ENCODE measurements at regions not wholly inside any gene's neighbourhood (a gene's known extent, or its start where the extent isn't known, plus 50 kb on each side); places are given as distances from the start of the nearest gene placed in this dataset.
"Not testable (repeated sequence)": the region's sequence is repeated elsewhere in the genome, so short reads cannot be mapped to it uniquely, and the experiment has no call there.

- Mint-ChIP-seq H3K36me3 (ENCODE audit: low read depth) (no peaks in the 10 kb centered on the region), H3K27ac (no peak overlapping the region), H3K9me3 (no peaks in the 10 kb centered on the region), H3K4me1 (ENCODE audit: low read depth) (no peaks in the 10 kb centered on the region), H3K27me3 (ENCODE audit: low read depth) (no peaks in the 10 kb centered on the region), H3K4me3 (no peak overlapping the region)
Measured at GRCh38 chr7:114364151-114364550, 50.5 kb upstream of the FOXP2 start.

DNA sequence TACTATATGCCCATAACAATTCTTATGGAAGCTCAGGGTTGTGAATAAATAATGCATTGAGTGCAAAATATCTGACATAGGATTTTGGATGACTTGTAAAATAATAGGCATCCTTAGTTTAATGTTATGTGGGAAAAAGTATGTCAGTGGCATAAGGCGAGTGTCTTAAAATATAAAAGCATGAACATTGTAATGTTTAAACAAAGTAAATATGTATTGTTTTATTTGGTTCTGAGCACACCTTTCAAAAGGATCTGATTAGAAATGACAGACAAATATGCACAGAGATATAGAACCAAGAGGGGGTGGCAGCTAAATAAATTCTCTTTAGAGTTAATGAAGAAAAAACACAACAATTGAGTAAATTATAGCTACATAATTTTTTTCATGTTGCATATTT lies 51.3 kb upstream of the FOXP2 start:
- H3K4me1 Mint-ChIP-seq (ENCODE audit: low read depth), result no peaks in the 10 kb centered on the region
- H3K27me3 Mint-ChIP-seq (ENCODE audit: low read depth), result no peaks in the 10 kb centered on the region
- no peak overlapping the region for H3K4me3 Mint-ChIP-seq
- H3K27ac Mint-ChIP-seq, result no peak overlapping the region
- H3K9me3 Mint-ChIP-seq, result no peaks in the 10 kb centered on the region
- no peaks in the 10 kb centered on the region for H3K36me3 Mint-ChIP-seq (ENCODE audit: low read depth)

DNA sequence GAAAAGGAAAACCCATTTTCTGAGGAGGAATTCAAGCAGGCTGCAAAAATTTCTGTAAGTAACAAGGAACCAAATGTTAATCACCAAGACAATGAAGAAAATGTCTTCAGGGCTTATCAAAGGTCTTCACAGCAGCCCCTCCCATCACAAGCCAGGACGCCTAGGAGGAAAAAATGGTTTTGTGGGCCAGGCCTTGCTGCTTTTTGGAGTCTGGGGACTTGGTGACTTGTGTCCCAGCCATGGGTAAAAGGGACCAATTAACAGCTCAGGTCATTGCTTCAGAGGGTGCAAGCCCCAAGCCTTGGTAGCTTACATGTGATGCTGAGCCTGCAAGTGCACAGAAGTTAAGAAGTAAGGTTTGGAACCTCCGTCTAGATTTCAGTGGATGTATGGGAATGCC lies 55.7 kb upstream of the FOXP2 start:
- Mint-ChIP-seq H3K4me3 (no peak overlapping the region), H3K9me3 (no peaks in the 10 kb centered on the region), H3K27me3 (ENCODE audit: low read depth) (no peaks in the 10 kb centered on the region), H3K36me3 (ENCODE audit: low read depth) (no peaks in the 10 kb centered on the region), H3K4me1 (ENCODE audit: low read depth) (no peaks in the 10 kb centered on the region), H3K27ac (no peak overlapping the region)

GRCh38 chr7:114356133-114356532 lies 58.5 kb upstream of the FOXP2 start:
- Mint-ChIP-seq H3K4me3 (no peak overlapping the region), H3K36me3 (ENCODE audit: low read depth) (no peaks in the 10 kb centered on the region), H3K4me1 (ENCODE audit: low read depth) (no peaks in the 10 kb centered on the region), H3K27ac (no peak overlapping the region), H3K27me3 (ENCODE audit: low read depth) (no peaks in the 10 kb centered on the region), H3K9me3 (no peaks in the 10 kb centered on the region)

DNA sequence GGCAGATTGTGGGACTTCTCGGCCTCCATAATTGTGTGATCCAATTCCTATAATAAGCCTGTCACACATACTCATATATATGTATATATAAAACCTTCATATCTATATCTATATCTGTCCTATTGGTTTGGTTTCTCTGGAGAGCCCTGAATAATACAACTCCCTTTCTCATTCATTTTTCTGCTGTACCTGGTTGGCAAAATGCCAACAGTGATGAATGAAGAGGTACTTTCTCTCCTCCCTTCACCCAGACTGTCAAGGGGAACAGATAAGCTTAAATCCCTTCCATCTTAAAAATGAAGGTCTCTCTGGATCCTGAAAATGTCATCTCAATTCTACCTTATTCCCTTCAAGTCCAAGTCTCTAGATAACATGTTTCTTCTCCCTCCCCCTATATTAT lies 60.3 kb upstream of the FOXP2 start:
- H3K36me3 Mint-ChIP-seq (ENCODE audit: low read depth), result no peaks in the 10 kb centered on the region
- H3K27ac Mint-ChIP-seq, result no peak overlapping the region
- no peaks in the 10 kb centered on the region for H3K4me1 Mint-ChIP-seq (ENCODE audit: low read depth)
- no peaks in the 10 kb centered on the region for H3K9me3 Mint-ChIP-seq
- no peak overlapping the region for H3K4me3 Mint-ChIP-seq
- H3K27me3 Mint-ChIP-seq (ENCODE audit: low read depth), result no peaks in the 10 kb centered on the region

DNA sequence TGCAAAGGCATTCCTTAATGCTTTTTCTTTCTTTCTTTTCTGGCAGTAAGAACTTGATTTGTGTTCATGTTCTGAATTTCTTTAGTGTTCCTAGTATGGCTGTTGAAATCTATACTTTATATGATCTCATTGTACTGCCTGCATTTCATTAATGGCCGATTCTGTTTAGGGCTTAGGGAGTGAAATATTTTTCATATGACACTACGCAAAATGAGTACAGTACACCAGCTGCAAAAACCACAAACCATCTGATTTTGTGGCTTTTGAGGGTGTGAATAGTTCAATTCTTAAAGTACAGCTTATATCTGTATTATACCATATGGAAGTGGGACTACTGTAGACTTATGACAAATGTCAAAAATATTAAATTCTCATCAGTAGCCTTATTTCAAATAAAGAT lies 69.1 kb upstream of the FOXP2 start:
- Mint-ChIP-seq H3K36me3 (ENCODE audit: low read depth) (no peaks in the 10 kb centered on the region), H3K4me1 (ENCODE audit: low read depth) (no peaks in the 10 kb centered on the region), H3K27me3 (ENCODE audit: low read depth) (no peaks in the 10 kb centered on the region), H3K4me3 (no peak overlapping the region), H3K9me3 (no peaks in the 10 kb centered on the region), H3K27ac (no peak overlapping the region)

- Mint-ChIP-seq H3K4me3 (no peak overlapping the region), H3K9me3 (no peaks in the 10 kb centered on the region), H3K27me3 (ENCODE audit: low read depth) (no peaks in the 10 kb centered on the region), H3K4me1 (ENCODE audit: low read depth) (no peaks in the 10 kb centered on the region), H3K36me3 (ENCODE audit: low read depth) (no peaks in the 10 kb centered on the region), H3K27ac (no peak overlapping the region)
Measured at GRCh38 chr7:114343949-114344708, 70.5 kb upstream of the FOXP2 start.

DNA sequence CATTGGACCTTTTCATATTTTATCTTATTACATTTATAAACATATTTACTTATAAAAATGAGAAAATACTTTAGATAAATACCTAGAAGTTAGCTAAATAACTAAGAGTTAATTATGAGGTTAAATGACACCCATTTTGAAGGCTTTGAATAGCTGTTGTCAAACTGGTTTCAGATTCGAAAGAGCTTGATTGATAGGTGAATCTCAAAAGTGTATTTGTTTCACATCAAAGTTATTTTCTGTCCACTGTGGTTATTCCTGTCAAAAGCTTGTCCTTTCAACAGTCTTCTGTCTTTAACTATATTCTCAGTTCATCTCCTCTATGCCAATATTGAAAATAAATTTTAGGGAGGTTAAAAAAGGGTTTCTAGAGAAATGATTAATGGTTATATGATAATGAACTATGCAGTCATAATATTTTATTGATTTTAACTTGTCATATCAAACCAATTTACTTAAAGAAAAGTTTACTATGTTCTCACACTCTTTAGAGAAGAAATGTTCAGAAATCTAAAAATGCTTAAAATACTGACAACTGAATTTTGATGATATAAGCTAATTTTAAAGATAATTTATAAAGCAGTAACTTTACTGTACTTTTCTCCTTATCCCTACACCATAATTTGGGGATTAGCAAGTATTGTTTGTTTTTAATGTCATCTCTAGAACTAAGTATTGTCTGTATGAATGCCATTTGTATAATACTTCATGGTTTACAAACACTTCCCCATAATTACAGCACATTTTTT lies 72.0 kb upstream of the FOXP2 start:
- H3K4me3 Mint-ChIP-seq, result no peak overlapping the region
- H3K9me3 Mint-ChIP-seq, result no peaks in the 10 kb centered on the region
- H3K4me1 Mint-ChIP-seq (ENCODE audit: low read depth), result no peaks in the 10 kb centered on the region
- H3K36me3 Mint-ChIP-seq (ENCODE audit: low read depth), result no peaks in the 10 kb centered on the region
- no peak overlapping the region for H3K27ac Mint-ChIP-seq
- H3K27me3 Mint-ChIP-seq (ENCODE audit: low read depth), result no peaks in the 10 kb centered on the region

- H3K9me3 Mint-ChIP-seq, result no peaks in the 10 kb centered on the region
- no peak overlapping the region for H3K27ac Mint-ChIP-seq
- H3K4me3 Mint-ChIP-seq, result no peak overlapping the region
- no peaks in the 10 kb centered on the region for H3K27me3 Mint-ChIP-seq (ENCODE audit: low read depth)
- no peaks in the 10 kb centered on the region for H3K4me1 Mint-ChIP-seq (ENCODE audit: low read depth)
- H3K36me3 Mint-ChIP-seq (ENCODE audit: low read depth), result no peaks in the 10 kb centered on the region
Measured at GRCh38 chr7:114341648-114342047, 73.0 kb upstream of the FOXP2 start.

- H3K27ac Mint-ChIP-seq, result no peak overlapping the region
- no peaks in the 10 kb centered on the region for H3K9me3 Mint-ChIP-seq
- H3K4me3 Mint-ChIP-seq, result no peak overlapping the region
- H3K27me3 Mint-ChIP-seq (ENCODE audit: low read depth), result no peaks in the 10 kb centered on the region
- no peaks in the 10 kb centered on the region for H3K4me1 Mint-ChIP-seq (ENCODE audit: low read depth)
- H3K36me3 Mint-ChIP-seq (ENCODE audit: low read depth), result no peaks in the 10 kb centered on the region
Measured at GRCh38 chr7:114334989-114335388, 79.6 kb upstream of the FOXP2 start.

GRCh38 chr7:114329458-114329857 lies 85.2 kb upstream of the FOXP2 start:
- not testable (repeated sequence) for H3K4me1 Mint-ChIP-seq (ENCODE audit: low read depth); H3K4me3 Mint-ChIP-seq; H3K27ac Mint-ChIP-seq; H3K27me3 Mint-ChIP-seq (ENCODE audit: low read depth); H3K9me3 Mint-ChIP-seq; H3K36me3 Mint-ChIP-seq (ENCODE audit: low read depth)

DNA sequence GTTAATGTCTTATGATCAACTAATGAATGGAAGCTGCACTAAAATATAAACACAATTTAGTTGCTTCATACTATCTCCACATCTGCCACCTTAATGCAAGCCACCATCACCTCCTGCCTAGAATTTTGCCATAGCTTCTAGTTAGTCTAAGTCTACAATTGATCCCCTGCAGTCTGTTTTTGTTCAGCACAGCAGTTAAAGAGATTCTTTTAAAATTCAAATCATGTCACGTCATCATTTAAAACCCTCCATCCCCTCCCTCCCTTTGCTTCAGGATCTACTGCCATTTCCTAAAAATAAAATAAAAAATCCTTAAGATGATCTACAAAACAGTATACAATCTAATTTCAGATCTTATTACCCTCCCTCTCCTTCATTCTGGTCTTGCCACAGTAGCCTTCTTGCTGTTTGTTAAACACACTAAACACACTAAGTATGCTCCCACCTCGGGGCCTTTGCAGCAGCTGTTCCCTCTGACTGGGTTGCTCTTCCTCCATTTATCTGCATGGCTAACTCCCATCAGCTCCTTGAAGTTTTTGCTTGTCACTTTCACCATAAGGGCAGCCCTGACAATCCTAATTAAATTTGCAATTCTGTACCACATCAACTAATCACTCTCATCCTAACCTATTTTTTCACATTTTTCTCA lies 97.0 kb upstream of the FOXP2 start:
- no peaks in the 10 kb centered on the region for H3K4me1 Mint-ChIP-seq (ENCODE audit: low read depth)
- H3K4me3 Mint-ChIP-seq, result no peak overlapping the region
- H3K27me3 Mint-ChIP-seq (ENCODE audit: low read depth), result no peaks in the 10 kb centered on the region
- H3K27ac Mint-ChIP-seq, result no peak overlapping the region
- H3K9me3 Mint-ChIP-seq, result no peaks in the 10 kb centered on the region
- H3K36me3 Mint-ChIP-seq (ENCODE audit: low read depth), result no peaks in the 10 kb centered on the region

GRCh38 chr7:114312649-114313048 lies 102.0 kb upstream of the FOXP2 start:
- no peaks in the 10 kb centered on the region for H3K9me3 Mint-ChIP-seq
- no peak overlapping the region for H3K4me3 Mint-ChIP-seq
- H3K27me3 Mint-ChIP-seq (ENCODE audit: low read depth), result no peaks in the 10 kb centered on the region
- no peaks in the 10 kb centered on the region for H3K36me3 Mint-ChIP-seq (ENCODE audit: low read depth)
- no peak overlapping the region for H3K27ac Mint-ChIP-seq
- H3K4me1 Mint-ChIP-seq (ENCODE audit: low read depth), result no peaks in the 10 kb centered on the region

DNA sequence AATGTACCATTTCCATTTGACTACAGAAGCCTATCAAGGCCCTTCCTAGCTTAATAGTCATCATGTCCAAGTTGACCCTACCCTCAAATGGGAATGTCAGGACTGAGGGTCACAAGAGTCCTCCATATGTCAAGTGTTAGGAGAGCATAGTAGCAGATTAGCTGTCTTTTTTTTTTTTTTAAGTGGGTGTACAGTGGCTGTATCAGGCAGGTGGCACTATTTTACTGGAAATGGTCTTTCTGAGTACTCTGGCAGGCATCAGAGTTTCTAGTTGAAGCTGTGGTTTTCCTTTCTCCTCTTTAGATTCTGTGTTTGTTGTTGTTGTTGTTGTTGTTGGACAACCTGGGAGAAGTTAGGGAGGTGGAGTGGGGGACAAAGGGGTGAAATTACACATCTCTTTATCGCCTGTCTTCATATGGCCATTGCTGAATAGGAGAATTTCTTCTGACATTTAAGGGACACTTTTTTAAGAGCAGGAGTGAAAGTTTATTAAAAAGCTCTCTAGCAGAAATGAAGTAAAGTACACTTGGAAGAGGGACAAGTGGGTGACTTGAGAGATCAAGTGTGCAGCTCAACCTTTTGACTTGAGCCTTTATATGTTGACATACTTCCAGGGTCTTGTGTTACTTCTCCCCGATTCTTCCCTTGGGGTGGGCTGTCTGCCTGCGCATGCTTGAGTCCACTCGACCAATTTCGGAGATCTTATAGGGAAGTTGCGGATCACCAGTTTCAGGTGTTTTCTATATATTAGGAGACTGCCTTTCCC lies 104.1 kb upstream of the FOXP2 start:
- H3K4me1 Mint-ChIP-seq (ENCODE audit: low read depth), result no peaks in the 10 kb centered on the region

More for the DNA sequence above, 104.1 kb upstream of the FOXP2 start:
- H3K9me3 Mint-ChIP-seq, result no peaks in the 10 kb centered on the region
- H3K27me3 Mint-ChIP-seq (ENCODE audit: low read depth), result no peaks in the 10 kb centered on the region
- H3K4me3 Mint-ChIP-seq, result no peak overlapping the region
- no peak overlapping the region for H3K27ac Mint-ChIP-seq
- no peaks in the 10 kb centered on the region for H3K36me3 Mint-ChIP-seq (ENCODE audit: low read depth)
